H9 (cell line): ENCODE measurements at regions not wholly inside any gene's neighbourhood (a gene's known extent, or its start where the extent isn't known, plus 50 kb on each side); places are given as distances from the start of the nearest gene placed in this dataset.
A peak's percentile ranks its signal among the peaks of the same experiment; 100 is the strongest.

ENCODE experiments used
- DNase-seq: peaks from one replicate; pipeline ENCODE4 v3.0.0-alpha.2; 2017
- H2AFZ ChIP-seq: one replicate; pipeline ENCODE4 v1.6.1; 2013; ENCODE audit warnings: mild to moderate bottlenecking, low read length, control low read depth, moderate library complexity
- H2AK5ac ChIP-seq: 2 replicates; pipeline ENCODE4 v1.6.1; 2013; ENCODE audit warnings: low read length, control low read depth, mixed read lengths; ENCODE audit not compliant: insufficient read length
- H2BK120ac ChIP-seq: one replicate; pipeline ENCODE4 v1.6.1; 2013; ENCODE audit warnings: low read depth, mild to moderate bottlenecking, low read length, control low read depth, inconsistent platforms; ENCODE audit not compliant: poor library complexity, severe bottlenecking
- H2BK12ac ChIP-seq: 2 replicates; pipeline ENCODE4 v1.6.1; 2013; ENCODE audit warnings: low read length, control low read depth, mixed read lengths, low read depth; ENCODE audit not compliant: insufficient read length
- H2BK15ac ChIP-seq: 2 replicates; pipeline ENCODE4 v1.6.1; 2013; ENCODE audit warnings: low read depth, low read length, control low read depth
- H2BK20ac ChIP-seq: one replicate; pipeline ENCODE4 v1.6.1; 2013; ENCODE audit warnings: low read depth, mild to moderate bottlenecking, low read length, control low read depth, inconsistent platforms; ENCODE audit not compliant: poor library complexity, severe bottlenecking
- H2BK5ac ChIP-seq: 2 replicates; pipeline ENCODE4 v1.6.1; 2013; ENCODE audit warnings: low read length, control low read depth, mixed read lengths; ENCODE audit not compliant: insufficient read length
- H3K14ac ChIP-seq: 2 replicates; pipeline ENCODE4 v1.6.1; 2013; ENCODE audit warnings: low read length, control low read depth; ENCODE audit not compliant: insufficient read depth
- H3K18ac ChIP-seq: 2 replicates; pipeline ENCODE4 v1.6.1; 2013; ENCODE audit warnings: low read depth, mild to moderate bottlenecking, mixed read lengths, low read length, control low read depth; ENCODE audit not compliant: insufficient read length
- H3K23ac ChIP-seq: 2 replicates; pipeline ENCODE4 v1.6.1; 2013; ENCODE audit warnings: low read length, control low read depth, mixed read lengths, low read depth; ENCODE audit not compliant: insufficient read length
- H3K23me2 ChIP-seq: 2 replicates; pipeline ENCODE4 v1.6.1; 2013; ENCODE audit warnings: low read depth, mild to moderate bottlenecking, mixed read lengths, low read length, control low read depth; ENCODE audit not compliant: insufficient read length, poor library complexity, severe bottlenecking
- H3K27ac ChIP-seq: 2 replicates; pipeline ENCODE4 v1.5.1; 2013; ENCODE audit warnings: low read length, control low read depth, mixed read lengths, low read depth; ENCODE audit not compliant: insufficient read length
- H3K27me3 ChIP-seq: 2 replicates; pipeline ENCODE4 v1.6.1; 2013; ENCODE audit warnings: low read length, control low read depth, inconsistent platforms; ENCODE audit not compliant: insufficient read depth
- H3K4ac ChIP-seq: 2 replicates; pipeline ENCODE4 v1.6.1; 2013; ENCODE audit warnings: low read depth, mild to moderate bottlenecking, control low read depth, inconsistent platforms, low read length, moderate library complexity
- H3K4me1 ChIP-seq: 2 replicates; pipeline ENCODE4 v1.6.1; 2013; ENCODE audit warnings: low read length, control low read depth, inconsistent platforms; ENCODE audit not compliant: insufficient read depth
- H3K4me2 ChIP-seq: 2 replicates; pipeline ENCODE4 v1.6.1; 2013; ENCODE audit warnings: low read length, control low read depth, mixed read lengths; ENCODE audit not compliant: insufficient read length, insufficient read depth
- H3K56ac ChIP-seq: 2 replicates; pipeline ENCODE4 v1.6.1; 2013; ENCODE audit warnings: low read depth, mild to moderate bottlenecking, mixed read lengths, low read length, control low read depth; ENCODE audit not compliant: insufficient read length
- H3K79me1 ChIP-seq: 2 replicates; pipeline ENCODE4 v1.6.1; 2013; ENCODE audit warnings: low read depth, mild to moderate bottlenecking, moderate library complexity, low read length, control low read depth, inconsistent platforms; ENCODE audit not compliant: insufficient read depth, poor library complexity, severe bottlenecking
- H3K79me2 ChIP-seq: 2 replicates; pipeline ENCODE4 v1.6.1; 2013; ENCODE audit warnings: low read length, control low read depth, inconsistent platforms; ENCODE audit not compliant: insufficient read depth
- H3K9ac ChIP-seq: 2 replicates; pipeline ENCODE4 v1.6.1; 2013; ENCODE audit warnings: low read length, control low read depth, mixed read lengths; ENCODE audit not compliant: insufficient read length; ENCODE audit errors: extremely low read depth
- H3K9me3 ChIP-seq: one replicate; pipeline ENCODE4 v1.6.1; 2013; ENCODE audit warnings: low read depth, low read length, inconsistent platforms; ENCODE audit not compliant: control insufficient read depth
- H3T11ph ChIP-seq: one replicate; pipeline ENCODE4 v1.6.1; 2013; ENCODE audit warnings: mild to moderate bottlenecking, low read length, control low read depth, inconsistent platforms
- H4K20me1 ChIP-seq: one replicate; pipeline ENCODE4 v1.6.1; 2013; ENCODE audit not compliant: control insufficient read depth, insufficient read length, insufficient read depth
- H4K5ac ChIP-seq: 2 replicates; pipeline ENCODE4 v1.6.1; 2013; ENCODE audit warnings: low read depth, mild to moderate bottlenecking, mixed read lengths, low read length, control low read depth; ENCODE audit not compliant: insufficient read length
- H4K8ac ChIP-seq: replicated peaks from 2 replicates; pipeline ENCODE4 v1.6.1; 2013; ENCODE audit warnings: low read length, control low read depth, mixed read lengths, low read depth; ENCODE audit not compliant: insufficient read length
- H4K91ac ChIP-seq: 2 replicates; pipeline ENCODE4 v1.6.1; 2013; ENCODE audit warnings: low read depth, mild to moderate bottlenecking, moderate library complexity, mixed read lengths, low read length, control low read depth; ENCODE audit not compliant: insufficient read length
- H3K27ac Mint-ChIP-seq, 3 experiments: 2 replicates in 2 of 3; 3 replicates in 1 of 3; pipeline ENCODE4 v1.8.0; 2020 to 2021; ENCODE audit warnings: mixed read lengths in 3 of 3, mild to moderate bottlenecking in 1 of 3, moderate library complexity in 1 of 3
- H3K27me3 Mint-ChIP-seq: 2 replicates; pipeline ENCODE4 v1.8.0; 2021; ENCODE audit warnings: low read depth, mild to moderate bottlenecking, moderate library complexity, mixed read lengths
- H3K36me3 Mint-ChIP-seq, 3 experiments: 2 replicates in 2 of 3; 3 replicates in 1 of 3; pipeline ENCODE4 v1.8.0; 2020 to 2021; ENCODE audit warnings: low read depth in 3 of 3, mixed read lengths in 3 of 3; ENCODE audit not compliant: insufficient read depth in 1 of 3
- H3K4me1 Mint-ChIP-seq, 2 experiments: 2 replicates each; pipeline ENCODE4 v1.8.0; 2020; ENCODE audit warnings: mixed read lengths in 2 of 2
- H3K4me3 Mint-ChIP-seq, 2 experiments: 2 replicates in 1 of 2; 3 replicates in 1 of 2; pipeline ENCODE4 v1.8.0; 2020 to 2021; ENCODE audit warnings: mild to moderate bottlenecking in 2 of 2, mixed read lengths in 2 of 2, moderate library complexity in 1 of 2
- H3K9me3 Mint-ChIP-seq, 2 experiments: 2 replicates in 1 of 2; 3 replicates in 1 of 2; pipeline ENCODE4 v1.8.0; 2020; ENCODE audit warnings: mild to moderate bottlenecking in 2 of 2, mixed read lengths in 2 of 2, moderate library complexity in 1 of 2
- WGBS: extraction: QIAGEN DNeasy Blood & Tissue Kit; methylation state at CpG from one replicate; pipeline ENCODE4 v1.1.7; 2013; ENCODE audit warnings: missing lambda C conversion rate, low lambda C conversion rate, mixed read lengths; ENCODE audit not compliant: insufficient read length; ENCODE audit errors: extremely low coverage; 5-methylcytosine and 5-hydroxymethylcytosine counted together
- TF ChIP-seq, protein P1 (sequence below): fragments of 200-600 bp; sonication (generic); conservative IDR thresholded peaks from 3 replicates; pipeline ENCODE4 v1.8.0; 2021; ENCODE audit warnings: antibody characterized with exemption, mild to moderate bottlenecking

DNA sequence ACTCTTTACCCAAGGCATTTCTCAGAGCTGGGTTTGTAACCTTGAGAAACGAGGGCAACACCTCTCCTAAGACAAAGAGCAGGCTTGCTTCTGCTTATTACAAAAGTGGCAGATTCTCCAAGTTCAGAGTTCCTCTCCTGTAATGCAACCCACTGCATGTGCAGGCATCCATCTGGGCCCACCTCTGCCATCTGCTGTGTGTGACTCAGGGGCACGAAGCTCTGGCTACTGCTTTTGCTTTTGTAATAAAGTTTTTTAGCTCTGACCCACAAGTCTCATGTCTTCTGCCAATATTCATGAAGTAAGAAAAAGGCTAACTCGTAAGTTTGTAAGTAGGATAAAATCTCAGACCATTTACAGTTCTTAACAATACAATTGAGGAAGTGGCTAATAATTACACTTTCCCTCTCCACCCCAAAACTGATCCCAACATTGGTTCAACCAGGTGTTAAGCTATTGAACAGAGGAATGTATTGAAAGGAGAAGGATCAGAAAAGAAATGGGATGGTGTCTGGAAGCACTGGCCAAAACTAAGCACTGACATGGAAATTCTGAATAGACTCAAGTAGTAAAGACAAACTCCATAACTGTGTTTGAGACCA, 51.7 kb upstream of the SMLR1 start:
- Histone ChIP-seq H2BK5ac (no peak overlapping the region), H3K79me1 (no peaks in the 10 kb centered on the region), H4K20me1 (no peaks in the 10 kb centered on the region), H2BK12ac (peak overlapping the region; percentile 82), H3K56ac (no peak overlapping the region), H3T11ph (no peak overlapping the region), H3K9ac (no peak overlapping the region), H3K27me3 (no peaks in the 10 kb centered on the region), H3K4ac (no peak overlapping the region), H2BK15ac (no peak overlapping the region), H3K9me3 (no peaks in the 10 kb centered on the region), H3K79me2 (no peaks in the 10 kb centered on the region), H2BK120ac (no peak overlapping the region), H3K27ac (no peak overlapping the region), H3K14ac (no peak overlapping the region), H3K4me2 (no peak overlapping the region), H4K91ac (no peak overlapping the region), H3K4me1 (no peaks in the 10 kb centered on the region), H2AK5ac (no peak overlapping the region), H4K5ac (no peak overlapping the region), H3K23me2 (no peaks in the 10 kb centered on the region), H2BK20ac (no peak overlapping the region), H4K8ac (peak overlapping the region; percentile 84), H3K18ac (no peak overlapping the region), H2AFZ (no peak overlapping the region), H3K23ac (no peak overlapping the region)
- Mint-ChIP-seq H3K36me3 (no peaks in the 10 kb centered on the region), H3K9me3 (no peaks in the 10 kb centered on the region), H3K27me3 (no peaks in the 10 kb centered on the region), H3K27ac (no peak overlapping the region), H3K4me3 (no peak overlapping the region), H3K4me1 (no peaks in the 10 kb centered on the region)
- no CpG with 5 or more reads among the region's 3 CpGs for WGBS
- TF ChIP-seq, protein P1, sequence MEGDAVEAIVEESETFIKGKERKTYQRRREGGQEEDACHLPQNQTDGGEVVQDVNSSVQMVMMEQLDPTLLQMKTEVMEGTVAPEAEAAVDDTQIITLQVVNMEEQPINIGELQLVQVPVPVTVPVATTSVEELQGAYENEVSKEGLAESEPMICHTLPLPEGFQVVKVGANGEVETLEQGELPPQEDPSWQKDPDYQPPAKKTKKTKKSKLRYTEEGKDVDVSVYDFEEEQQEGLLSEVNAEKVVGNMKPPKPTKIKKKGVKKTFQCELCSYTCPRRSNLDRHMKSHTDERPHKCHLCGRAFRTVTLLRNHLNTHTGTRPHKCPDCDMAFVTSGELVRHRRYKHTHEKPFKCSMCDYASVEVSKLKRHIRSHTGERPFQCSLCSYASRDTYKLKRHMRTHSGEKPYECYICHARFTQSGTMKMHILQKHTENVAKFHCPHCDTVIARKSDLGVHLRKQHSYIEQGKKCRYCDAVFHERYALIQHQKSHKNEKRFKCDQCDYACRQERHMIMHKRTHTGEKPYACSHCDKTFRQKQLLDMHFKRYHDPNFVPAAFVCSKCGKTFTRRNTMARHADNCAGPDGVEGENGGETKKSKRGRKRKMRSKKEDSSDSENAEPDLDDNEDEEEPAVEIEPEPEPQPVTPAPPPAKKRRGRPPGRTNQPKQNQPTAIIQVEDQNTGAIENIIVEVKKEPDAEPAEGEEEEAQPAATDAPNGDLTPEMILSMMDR: no peak
- DNase-seq: no peak
